ENCODE measurements at regions not wholly inside any gene's neighbourhood (a gene's known extent, or its start where the extent isn't known, plus 50 kb on each side); places are given as distances from the start of the nearest gene placed in this dataset.

DNA sequence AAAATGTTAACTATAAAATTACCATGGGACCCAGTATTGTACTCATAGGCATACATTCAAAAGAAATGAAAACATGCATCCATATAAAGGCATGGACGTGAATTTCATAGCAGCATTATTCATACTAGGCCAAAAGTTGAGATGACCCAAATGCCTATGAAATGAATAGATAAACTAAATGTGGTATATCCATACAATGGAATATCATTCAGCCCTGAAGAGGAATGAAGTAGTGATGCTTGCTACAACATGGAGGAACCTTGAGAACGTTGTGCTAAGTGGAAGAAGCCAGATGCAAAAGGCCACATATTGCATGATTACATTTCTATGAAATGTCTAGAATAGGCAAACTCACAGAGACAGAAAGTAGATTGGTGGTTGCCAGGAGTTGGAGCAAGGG lies 127.1 kb upstream of the IPO9 start:
- TF ChIP-seq EZH2 (IDR thresholded peaks at IDR 0.05; ENCODE audit: borderline replicate concordance, insufficient read depth, low read depth, low read length, poor library complexity, severe bottlenecking) = no peak
- TF ChIP-seq CTCF (IDR thresholded peaks at IDR 0.05) = no peak
- DNase-seq (no peak), ATAC-seq (ENCODE audit: low read depth) (no peak)
- no peak overlapping the region for H3K4me3 ChIP-seq (ENCODE audit: control extremely low read depth in 1 of 5, extremely low read depth in 1 of 5, insufficient read depth in 1 of 5, low read depth in 2 of 5, low read length in 4 of 5)
- no peak overlapping the region for H2AFZ ChIP-seq (ENCODE audit: insufficient read depth, low read depth, low read length, poor library complexity, severe bottlenecking)
- peaks cover 0 to 11% (median 5%) of the 10 kb centered on the region in 4 experiments for H3K27me3 ChIP-seq (replicated peaks in 1 of 4; ENCODE audit: control extremely low read depth in 1 of 4, control insufficient read depth in 3 of 4, insufficient read depth in 4 of 4, low read length in 3 of 4)
- H4K20me1 ChIP-seq (ENCODE audit: control insufficient read depth, insufficient read depth, low read length, poor library complexity, severe bottlenecking) = no peaks in the 10 kb centered on the region
- H3K36me3 ChIP-seq (replicated peaks in 1 of 2; ENCODE audit: control extremely low read depth in 1 of 2, control insufficient read depth in 1 of 2, extremely low read depth in 1 of 2, insufficient read depth in 2 of 2, low read length in 1 of 2) = no peaks in the 10 kb centered on the region
- no peak overlapping the region for H3K4me2 ChIP-seq (replicated peaks; ENCODE audit: low read depth, low read length, poor library complexity, severe bottlenecking)
- POLR2A ChIA-PET = no interaction called here
- no peak overlapping the region for H3K27ac ChIP-seq (ENCODE audit: low read length in 2 of 2)
- Mint-ChIP-seq H3K27me3 (peaks cover 11% of the 10 kb centered on the region), H3K27ac (no peak overlapping the region), H3K4me3 (no peak overlapping the region), H3K4me1 (no peaks in the 10 kb centered on the region), H3K9me3 (ENCODE audit: insufficient read depth) (peaks cover 3% of the 10 kb centered on the region)
- no peaks in the 10 kb centered on the region for H3K79me2 ChIP-seq (ENCODE audit: control insufficient read depth, insufficient read depth, low read length)
- no CpG with 5 or more reads among the region's 2 CpGs for WGBS (ENCODE audit: insufficient coverage)
- CTCF ChIA-PET = no interaction called here
- intact Hi-C loops (cut with micrococcal nuclease) = no loop called here
- no peak overlapping the region for H3K9ac ChIP-seq (ENCODE audit: low read length)
- H3K4me1 ChIP-seq (ENCODE audit: control insufficient read depth in 2 of 2, insufficient read depth in 2 of 2, low read length in 2 of 2) = peaks cover 0 to 4% of the 10 kb centered on the region in 2 donors
- no peaks in the 10 kb centered on the region for H3K9me3 ChIP-seq (ENCODE audit: control extremely low read depth in 1 of 3, control insufficient read depth in 2 of 3, insufficient read depth in 1 of 3, low read length in 2 of 3)

DNA sequence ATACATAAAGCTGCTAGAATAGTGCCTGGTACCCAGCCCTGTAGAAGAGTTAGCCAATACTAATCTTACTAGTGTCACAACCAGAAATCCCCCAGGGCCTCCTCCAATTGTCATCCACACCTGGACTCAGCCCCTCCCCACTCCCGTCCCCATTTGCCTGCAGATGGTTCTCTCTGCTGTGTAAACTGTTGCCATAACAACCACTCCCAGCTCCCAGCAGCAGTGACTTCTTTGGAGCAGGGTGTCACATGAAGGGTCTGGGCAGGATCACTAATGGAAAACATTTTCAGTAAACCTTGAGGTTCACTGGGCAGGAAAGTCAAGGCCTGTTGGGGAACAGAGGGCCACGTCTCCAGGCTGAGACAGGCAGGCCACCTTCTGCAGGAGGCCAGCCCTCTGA lies 126.0 kb upstream of the IPO9 start:
- H3K4me3 Mint-ChIP-seq = no peak overlapping the region
- H3K27me3 Mint-ChIP-seq = peaks cover 7% of the 10 kb centered on the region
- no peaks in the 10 kb centered on the region for H3K4me1 Mint-ChIP-seq
- DNase-seq (no peak), ATAC-seq (ENCODE audit: low read depth) (no peak)
- TF ChIP-seq CTCF (IDR thresholded peaks at IDR 0.05) = no peak
- TF ChIP-seq EZH2 (IDR thresholded peaks at IDR 0.05; ENCODE audit: borderline replicate concordance, insufficient read depth, low read depth, low read length, poor library complexity, severe bottlenecking) = no peak
- Histone ChIP-seq H3K27me3 (replicated peaks in 1 of 4; ENCODE audit: control extremely low read depth in 1 of 4, control insufficient read depth in 3 of 4, insufficient read depth in 4 of 4, low read length in 3 of 4) (peaks cover 0 to 11% (median 5%) of the 10 kb centered on the region in 4 experiments), H3K79me2 (ENCODE audit: control insufficient read depth, insufficient read depth, low read length) (no peaks in the 10 kb centered on the region), H3K36me3 (replicated peaks in 1 of 2; ENCODE audit: control extremely low read depth in 1 of 2, control insufficient read depth in 1 of 2, extremely low read depth in 1 of 2, insufficient read depth in 2 of 2, low read length in 1 of 2) (no peaks in the 10 kb centered on the region), H2AFZ (ENCODE audit: insufficient read depth, low read depth, low read length, poor library complexity, severe bottlenecking) (no peak overlapping the region), H3K4me2 (replicated peaks; ENCODE audit: low read depth, low read length, poor library complexity, severe bottlenecking) (no peak overlapping the region), H3K27ac (ENCODE audit: low read length in 2 of 2) (no peak overlapping the region), H3K4me1 (ENCODE audit: control insufficient read depth in 2 of 2, insufficient read depth in 2 of 2, low read length in 2 of 2) (peaks cover 0 to 4% of the 10 kb centered on the region in 2 donors), H3K4me3 (ENCODE audit: control extremely low read depth in 1 of 5, extremely low read depth in 1 of 5, insufficient read depth in 1 of 5, low read depth in 2 of 5, low read length in 4 of 5) (no peak overlapping the region), H3K9ac (ENCODE audit: low read length) (no peak overlapping the region), H3K9me3 (ENCODE audit: control extremely low read depth in 1 of 3, control insufficient read depth in 2 of 3, insufficient read depth in 1 of 3, low read length in 2 of 3) (no peaks in the 10 kb centered on the region), H4K20me1 (ENCODE audit: control insufficient read depth, insufficient read depth, low read length, poor library complexity, severe bottlenecking) (no peaks in the 10 kb centered on the region)
- CTCF ChIA-PET = interaction anchor here (1.0 to 3.0 kb wide), 6 partner anchors 9 to 172 kb away, joined by 3 to 17 read pairs (median 4); no protein-coding TSS in a partner anchor
- H3K27ac Mint-ChIP-seq = no peak overlapping the region
- 79% methylated on average over 1 of the region's 2 CpGs for WGBS (ENCODE audit: insufficient coverage)
- intact Hi-C loops (cut with micrococcal nuclease) = no loop called here
- H3K9me3 Mint-ChIP-seq (ENCODE audit: insufficient read depth) = peaks cover 3% of the 10 kb centered on the region
- POLR2A ChIA-PET = no interaction called here

All from B cell (primary cell).